H1 (cell line): ENCODE measurements at regions not wholly inside any gene's neighbourhood (a gene's known extent, or its start where the extent isn't known, plus 50 kb on each side); places are given as distances from the start of the nearest gene placed in this dataset.

Source experiments
- CTCF ChIA-PET: fragments of 300-600 bp; sonication (Branson Sonifier 250); formaldehyde crosslinking; loops from one replicate; lab custom pipeline; 2021; ENCODE audit not compliant: partially characterized antibody; lab: Charles Lee
- POLR2A ChIA-PET: fragments of 300-600 bp; sonication (Branson Sonifier 250); formaldehyde crosslinking; loops from one replicate; lab custom pipeline; 2021; ENCODE audit warnings: inconsistent platforms; ENCODE audit not compliant: partially characterized antibody; lab: Charles Lee
- DNase-seq, 2 experiments: peaks; one replicate each; pipeline versions ENCODE4 v3.0.0 to v3.0.0-alpha.2; 2010 to 2022; ENCODE audit warnings: low spot score in 2 of 2, low read depth in 1 of 2, mixed read lengths in 1 of 2
- FAIRE-seq: peaks from 2 replicates; lab custom pipeline; 2011; peaks lifted over from hg19 to GRCh38; lab: Jason Lieb, UNC
- H2AFZ ChIP-seq: 2 replicates; pipeline ENCODE4 v1.8.1; 2012; ENCODE audit warnings: low read length, inconsistent platforms
- H2AK5ac ChIP-seq: 2 replicates; pipeline ENCODE4 v1.6.1; 2013; ENCODE audit warnings: low read depth, low read length
- H2BK120ac ChIP-seq: replicated peaks from 2 replicates; pipeline ENCODE3; 2013; ENCODE audit warnings: low read depth, low read length, inconsistent platforms
- H2BK12ac ChIP-seq: 2 replicates; pipeline ENCODE4 v1.6.1; 2013; ENCODE audit warnings: low read depth, low read length
- H2BK15ac ChIP-seq: 2 replicates; pipeline ENCODE4 v1.6.1; 2013; ENCODE audit warnings: low read length
- H2BK20ac ChIP-seq: 2 replicates; pipeline ENCODE4 v1.6.1; 2013; ENCODE audit warnings: low read length
- H2BK5ac ChIP-seq: 2 replicates; pipeline ENCODE4 v1.6.1; 2013; ENCODE audit warnings: low read depth, low read length
- H3K14ac ChIP-seq: 2 replicates; pipeline ENCODE4 v1.6.1; 2013; ENCODE audit warnings: inconsistent platforms; ENCODE audit not compliant: insufficient read length
- H3K18ac ChIP-seq: 2 replicates; pipeline ENCODE4 v1.6.1; 2013; ENCODE audit warnings: low read length; ENCODE audit errors: extremely low read depth
- H3K23ac ChIP-seq: 2 replicates; pipeline ENCODE4 v1.6.1; 2013; ENCODE audit warnings: inconsistent platforms; ENCODE audit not compliant: insufficient read length
- H3K23me2 ChIP-seq: 2 replicates; pipeline ENCODE4 v1.6.1; 2013; ENCODE audit warnings: low read depth, low read length
- H3K27ac ChIP-seq: 2 replicates; pipeline ENCODE4 v1.6.1; 2011; ENCODE audit warnings: low read depth, low read length, inconsistent platforms
- H3K27me3 ChIP-seq, 4 experiments: replicated peaks in 1 of 4; 1 replicate in 1 of 4; 2 replicates in 3 of 4; pipeline versions ENCODE4 v1.6.1 to v1.8.1; 2011 to 2013; ENCODE audit warnings: low read length in 3 of 4, mild to moderate bottlenecking in 3 of 4, inconsistent platforms in 2 of 4, mixed read lengths in 2 of 4, moderate library complexity in 1 of 4; ENCODE audit not compliant: control insufficient read depth in 3 of 4, insufficient read depth in 3 of 4; ENCODE audit errors: extremely low read depth in 1 of 4
- H3K36me3 ChIP-seq, 4 experiments: 2 replicates each; pipeline versions ENCODE4 v1.6.1 to v1.8.1; 2011 to 2013; ENCODE audit warnings: mild to moderate bottlenecking in 4 of 4, low read length in 3 of 4, moderate library complexity in 2 of 4, control low read depth in 1 of 4, inconsistent platforms in 1 of 4; ENCODE audit not compliant: insufficient read depth in 4 of 4, control insufficient read depth in 2 of 4
- H3K4ac ChIP-seq: replicated peaks from 2 replicates; pipeline ENCODE3; 2013; ENCODE audit warnings: low read length, low read depth, mixed read lengths, inconsistent platforms; ENCODE audit not compliant: insufficient read length
- H3K4me1 ChIP-seq, 4 experiments: replicated peaks in 1 of 4; 1 replicate in 1 of 4; 2 replicates in 3 of 4; pipeline versions ENCODE4 v1.6.1 to v1.8.1; 2011 to 2013; ENCODE audit warnings: low read length in 3 of 4, inconsistent platforms in 2 of 4, mixed read lengths in 1 of 4; ENCODE audit not compliant: insufficient read depth in 4 of 4, control insufficient read depth in 3 of 4
- H3K4me2 ChIP-seq, 2 experiments: 2 replicates each; pipeline versions ENCODE4 v1.6.1 to v1.8.1; 2011 to 2013; ENCODE audit warnings: low read depth in 2 of 2, low read length in 2 of 2, control low read depth in 1 of 2, inconsistent platforms in 1 of 2, mild to moderate bottlenecking in 1 of 2; ENCODE audit not compliant: insufficient read depth in 1 of 2
- H3K4me3 ChIP-seq, 4 experiments: fragments of 200-600, 300-600 bp in 1 of 4; sonication (generic), shearing (Covaris generic), sonication (Bioruptor Twin) in 1 of 4; 2 replicates each; pipeline versions ENCODE4 v1.5.1 to v1.8.1; 2011 to 2016; ENCODE audit warnings: low read length in 4 of 4, low read depth in 3 of 4, control low read depth in 2 of 4, inconsistent platforms in 2 of 4, mild to moderate bottlenecking in 2 of 4, mixed read lengths in 1 of 4, moderate library complexity in 1 of 4; ENCODE audit not compliant: insufficient read depth in 2 of 4; ENCODE audit errors: extremely low read depth in 1 of 4
- H3K56ac ChIP-seq: replicated peaks from 2 replicates; pipeline ENCODE3; 2013; ENCODE audit warnings: low read depth, mild to moderate bottlenecking, mixed read lengths, low read length, inconsistent platforms; ENCODE audit not compliant: insufficient read length
- H3K79me1 ChIP-seq: 2 replicates; pipeline ENCODE4 v1.6.1; 2013; ENCODE audit warnings: low read depth, low read length, control low read depth
- H3K79me2 ChIP-seq, 2 experiments: 2 replicates each; pipeline versions ENCODE4 v1.6.1 to v1.8.1; 2012 to 2013; ENCODE audit warnings: low read length in 2 of 2, mild to moderate bottlenecking in 2 of 2, inconsistent platforms in 1 of 2; ENCODE audit not compliant: insufficient read depth in 2 of 2, control insufficient read depth in 1 of 2
- H3K9ac ChIP-seq, 4 experiments: replicated peaks in 1 of 4; 1 replicate in 1 of 4; 2 replicates in 3 of 4; pipeline versions ENCODE4 v1.6.1 to v1.8.1; 2011 to 2013; ENCODE audit warnings: low read depth in 3 of 4, low read length in 3 of 4, control low read depth in 2 of 4, mild to moderate bottlenecking in 2 of 4, moderate library complexity in 2 of 4, inconsistent platforms in 1 of 4; ENCODE audit errors: extremely low read depth in 1 of 4
- H3K9me3 ChIP-seq, 2 experiments: 2 replicates each; pipeline versions ENCODE4 v1.6.1 to v1.8.1; 2012 to 2013; ENCODE audit warnings: mild to moderate bottlenecking in 2 of 2, moderate library complexity in 2 of 2, control low read depth in 1 of 2, inconsistent platforms in 1 of 2, low read depth in 1 of 2, low read length in 1 of 2, mixed read lengths in 1 of 2; ENCODE audit not compliant: insufficient read depth in 2 of 2
- H4K20me1 ChIP-seq, 2 experiments: replicated peaks in 1 of 2; 2 replicates each; pipeline versions ENCODE3 to v1.8.1; 2011 to 2013; ENCODE audit warnings: inconsistent platforms in 2 of 2, low read length in 2 of 2, mild to moderate bottlenecking in 1 of 2; ENCODE audit not compliant: insufficient read depth in 2 of 2, control insufficient read depth in 1 of 2
- H4K5ac ChIP-seq: 2 replicates; pipeline ENCODE4 v1.6.1; 2013; ENCODE audit warnings: low read length, low read depth, mixed read lengths, inconsistent platforms; ENCODE audit not compliant: insufficient read length
- H4K8ac ChIP-seq: 2 replicates; pipeline ENCODE4 v1.8.0; 2013; ENCODE audit warnings: mild to moderate bottlenecking, moderate library complexity, low read length, inconsistent platforms; ENCODE audit not compliant: insufficient read depth; ENCODE audit errors: extremely low read depth
- H4K91ac ChIP-seq: replicated peaks from 2 replicates; pipeline ENCODE3; 2013; ENCODE audit warnings: low read length, mixed read lengths, inconsistent platforms; ENCODE audit not compliant: insufficient read length
- KDM5A ChIP-seq: fragments of 200-600 bp; IDR thresholded peaks from 2 replicates; pipeline ENCODE4 v1.7.1; 2012; ENCODE audit warnings: mild to moderate bottlenecking, low read length, inconsistent platforms, mixed read lengths
- WGBS, 2 experiments: shearing (Covaris generic) in 1 of 2; methylation state at CpG; one replicate each; pipeline versions ENCODE4 v1.1.6 to v1.1.7; 2013 to 2015; ENCODE audit warnings: low lambda C conversion rate in 2 of 2, mixed read lengths in 2 of 2, inconsistent platforms in 1 of 2, low coverage in 1 of 2, missing lambda C conversion rate in 1 of 2; ENCODE audit not compliant: insufficient replicate concordance in 2 of 2, insufficient coverage in 1 of 2, insufficient read length in 1 of 2; ENCODE audit errors: extremely low coverage in 1 of 2, missing lambda C conversion rate in 1 of 2; 5-methylcytosine and 5-hydroxymethylcytosine counted together

DNA sequence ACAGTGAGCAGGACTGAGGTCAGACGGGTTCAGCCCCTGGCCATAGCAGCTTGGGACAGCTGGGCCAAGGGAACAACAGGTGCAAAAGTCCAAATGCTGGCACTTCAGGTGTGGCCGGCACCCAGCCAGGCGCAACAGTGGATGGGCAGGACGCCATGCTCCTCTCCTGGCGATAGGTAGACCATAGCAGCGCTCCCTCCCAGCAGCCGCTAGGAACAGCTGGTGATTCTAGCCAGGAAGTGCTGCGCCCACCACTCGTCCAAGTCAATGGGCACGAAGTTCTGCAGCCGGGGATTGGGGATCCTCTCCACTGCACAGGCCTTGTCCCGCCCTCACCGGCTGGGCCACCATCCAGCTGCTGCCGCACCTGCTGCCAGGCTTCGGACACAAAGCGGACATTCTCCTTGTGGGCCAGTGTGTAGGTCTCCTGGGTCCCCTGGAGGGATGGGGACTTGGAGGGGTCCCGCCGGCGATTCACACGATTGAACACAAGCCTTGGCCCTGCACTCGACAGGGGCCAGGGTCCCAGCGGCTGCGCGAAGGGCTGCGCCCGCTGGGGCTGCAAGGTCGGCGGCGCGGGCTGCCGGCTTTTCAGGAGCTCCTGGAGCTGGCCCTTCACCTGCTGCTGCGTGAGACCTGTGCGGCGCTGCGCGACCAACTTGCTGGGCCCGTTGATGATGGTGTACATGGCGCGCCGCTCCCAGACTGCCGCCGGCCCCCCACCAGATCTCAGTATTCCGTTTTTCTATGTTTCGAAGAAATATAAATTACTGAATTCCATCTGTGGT, 227.5 kb upstream of the STK26 start:
- Histone ChIP-seq H2AK5ac (no peak overlapping the region), H3K9me3 (no peaks in the 10 kb centered on the region), H2BK20ac (no peak overlapping the region), H3K23me2 (no peaks in the 10 kb centered on the region), H3K79me1 (no peaks in the 10 kb centered on the region), H4K8ac (no peak overlapping the region), H3K79me2 (no peaks in the 10 kb centered on the region), H3K27me3 (no peaks in the 10 kb centered on the region), H4K5ac (no peak overlapping the region), H3K14ac (no peak overlapping the region), H3K27ac (no peak overlapping the region), H4K20me1 (peaks cover 0 to 1% of the 10 kb centered on the region in 2 experiments), H3K4me1 (no peaks in the 10 kb centered on the region), H3K36me3 (peaks cover 9 to 60% (median 37%) of the 10 kb centered on the region in 4 experiments; a peak in 7 of 8 replicates), H2BK15ac (no peak overlapping the region), H2AFZ (no peak overlapping the region), H3K4me2 (no peak overlapping the region), H3K56ac (no peak overlapping the region), H4K91ac (no peak overlapping the region), H2BK120ac (no peak overlapping the region), H3K4me3 (no peak overlapping the region), H3K23ac (no peak overlapping the region), H3K4ac (no peak overlapping the region), H3K9ac (no peak overlapping the region), H2BK12ac (no peak overlapping the region), H3K18ac (no peak overlapping the region), H2BK5ac (no peak overlapping the region)
- no peak for DNase-seq
- POLR2A ChIA-PET = no interaction called here
- no peak for FAIRE-seq
- CTCF ChIA-PET = no interaction called here
- no peak for TF ChIP-seq KDM5A
- 93% methylated on average over 12 of the region's 44 CpGs; no CpG with 5 or more reads in 1 of the 2 experiments for WGBS, 2 experiments
